Activated CD4-positive, alpha-beta T cell treated with anti-CD3 and anti-CD28 coated beads, Interleukin-2, amount 10 ng/mL, durations not matched to agents 7 days and 5 days (primary cell): ENCODE measurements at regions not wholly inside any gene's neighbourhood (a gene's known extent, or its start where the extent isn't known, plus 50 kb on each side); places are given as distances from the start of the nearest gene placed in this dataset.

Experiments
- CTCF ChIA-PET: fragments of 350-600 bp; sonication (Branson Sonifier 250); formaldehyde crosslinking; loops from one replicate; lab custom pipeline; 2021; ENCODE audit warnings: antibody characterized with exemption; lab: Charles Lee
- POLR2A ChIA-PET: fragments of 350-600 bp; sonication (Branson Sonifier 250); formaldehyde crosslinking; loops from one replicate; lab custom pipeline; 2021; ENCODE audit warnings: antibody characterized with exemption; lab: Charles Lee
- DNase-seq: peaks from one replicate; pipeline ENCODE4 v3.0.0-alpha.2; 2020
- H3K27ac Mint-ChIP-seq: one replicate; pipeline ENCODE4 v1.8.0; 2021; ENCODE audit warnings: mild to moderate bottlenecking, moderate library complexity, mixed read lengths
- H3K27me3 Mint-ChIP-seq: one replicate; pipeline ENCODE4 v1.8.0; 2021; ENCODE audit warnings: mixed read lengths
- H3K36me3 Mint-ChIP-seq: one replicate; pipeline ENCODE4 v1.8.0; 2021; ENCODE audit warnings: low read depth, mixed read lengths
- H3K4me1 Mint-ChIP-seq: one replicate; pipeline ENCODE4 v1.8.0; 2021; ENCODE audit warnings: mixed read lengths
- H3K4me3 Mint-ChIP-seq: one replicate; pipeline ENCODE4 v1.8.0; 2021; ENCODE audit warnings: mild to moderate bottlenecking, moderate library complexity, mixed read lengths
- H3K9me3 Mint-ChIP-seq: one replicate; pipeline ENCODE4 v1.8.0; 2021; ENCODE audit warnings: mixed read lengths

GRCh38 chr15:62599791-62600777 is 435.0 kb upstream of the C2CD4B start:
- no peaks in the 10 kb centered on the region for H3K36me3 Mint-ChIP-seq
- peaks cover 13% of the 10 kb centered on the region for H3K27me3 Mint-ChIP-seq

GRCh38 chr15:62601777-62602545 is 436.9 kb upstream of the C2CD4B start:
- no peak overlapping the region for H3K27ac Mint-ChIP-seq
- DNase-seq = no peak
- H3K9me3 Mint-ChIP-seq = no peaks in the 10 kb centered on the region
- H3K4me3 Mint-ChIP-seq = no peak overlapping the region
- no peaks in the 10 kb centered on the region for H3K4me1 Mint-ChIP-seq
- POLR2A ChIA-PET = no interaction called here
- peaks cover 13% of the 10 kb centered on the region for H3K27me3 Mint-ChIP-seq
- CTCF ChIA-PET = no interaction called here
- no peaks in the 10 kb centered on the region for H3K36me3 Mint-ChIP-seq

More at GRCh38 chr15:62599791-62600777, 435.0 kb upstream of the C2CD4B start:
- CTCF ChIA-PET = no interaction called here
- no peak for DNase-seq
- no peaks in the 10 kb centered on the region for H3K4me1 Mint-ChIP-seq
- no peaks in the 10 kb centered on the region for H3K9me3 Mint-ChIP-seq
- H3K4me3 Mint-ChIP-seq = no peak overlapping the region
- no peak overlapping the region for H3K27ac Mint-ChIP-seq
- POLR2A ChIA-PET = no interaction called here

- no peaks in the 10 kb centered on the region for H3K9me3 Mint-ChIP-seq
- DNase-seq = no peak
- H3K27me3 Mint-ChIP-seq = peaks cover 13% of the 10 kb centered on the region
- CTCF ChIA-PET = interaction anchor here (1.3 kb wide), 1 partner anchor 9 kb away, joined by 3 read pairs; no protein-coding TSS in a partner anchor
- no peaks in the 10 kb centered on the region for H3K4me1 Mint-ChIP-seq
- no peak overlapping the region for H3K27ac Mint-ChIP-seq
- H3K36me3 Mint-ChIP-seq = no peaks in the 10 kb centered on the region
- POLR2A ChIA-PET = no interaction called here
- no peak overlapping the region for H3K4me3 Mint-ChIP-seq
Measured at GRCh38 chr15:62603742-62604141, 438.7 kb upstream of the C2CD4B start.

GRCh38 chr15:62605282-62605681 is 437.3 kb upstream of the TPM1 start:
- CTCF ChIA-PET = no interaction called here
- DNase-seq = no peak
- POLR2A ChIA-PET = no interaction called here
- Mint-ChIP-seq H3K4me1 (no peaks in the 10 kb centered on the region), H3K36me3 (no peaks in the 10 kb centered on the region), H3K27me3 (peaks cover 5% of the 10 kb centered on the region), H3K9me3 (no peaks in the 10 kb centered on the region), H3K27ac (no peak overlapping the region), H3K4me3 (no peak overlapping the region)

GRCh38 chr15:62606376-62607113 is 436.0 kb upstream of the TPM1 start:
- POLR2A ChIA-PET = no interaction called here
- Mint-ChIP-seq H3K4me3 (no peak overlapping the region), H3K36me3 (no peaks in the 10 kb centered on the region), H3K27ac (no peak overlapping the region), H3K27me3 (peaks cover 5% of the 10 kb centered on the region), H3K9me3 (no peaks in the 10 kb centered on the region), H3K4me1 (no peaks in the 10 kb centered on the region)
- CTCF ChIA-PET = no interaction called here
- DNase-seq = no peak

GRCh38 chr15:62607114-62607462 is 435.5 kb upstream of the TPM1 start:
- Mint-ChIP-seq H3K27me3 (peaks cover under 1% of the 10 kb centered on the region), H3K4me1 (no peaks in the 10 kb centered on the region), H3K9me3 (no peaks in the 10 kb centered on the region), H3K27ac (no peak overlapping the region), H3K36me3 (no peaks in the 10 kb centered on the region), H3K4me3 (no peak overlapping the region)
- CTCF ChIA-PET = no interaction called here
- no peak for DNase-seq
- POLR2A ChIA-PET = no interaction called here

GRCh38 chr15:62607643-62608042 is 434.9 kb upstream of the TPM1 start:
- no peaks in the 10 kb centered on the region for H3K36me3 Mint-ChIP-seq
- H3K4me1 Mint-ChIP-seq = no peaks in the 10 kb centered on the region
- H3K4me3 Mint-ChIP-seq = no peak overlapping the region
- H3K27me3 Mint-ChIP-seq = no peaks in the 10 kb centered on the region
- DNase-seq = no peak
- no peaks in the 10 kb centered on the region for H3K9me3 Mint-ChIP-seq
- CTCF ChIA-PET = no interaction called here
- POLR2A ChIA-PET = no interaction called here
- no peak overlapping the region for H3K27ac Mint-ChIP-seq

GRCh38 chr15:62608369-62608768 is 434.2 kb upstream of the TPM1 start:
- no peak overlapping the region for H3K4me3 Mint-ChIP-seq
- H3K4me1 Mint-ChIP-seq = no peaks in the 10 kb centered on the region
- no peaks in the 10 kb centered on the region for H3K27me3 Mint-ChIP-seq
- no peak for DNase-seq
- no peaks in the 10 kb centered on the region for H3K9me3 Mint-ChIP-seq
- no peak overlapping the region for H3K27ac Mint-ChIP-seq
- ChIA-PET CTCF (no interaction called here), POLR2A (no interaction called here)
- no peaks in the 10 kb centered on the region for H3K36me3 Mint-ChIP-seq

GRCh38 chr15:62610265-62610869 is 432.2 kb upstream of the TPM1 start:
- no peaks in the 10 kb centered on the region for H3K36me3 Mint-ChIP-seq
- ChIA-PET POLR2A (no interaction called here), CTCF (interaction anchor here (1.1 kb wide), 1 partner anchor 9 kb away, joined by 3 read pairs; no protein-coding TSS in a partner anchor)
- peaks cover 3% of the 10 kb centered on the region for H3K27me3 Mint-ChIP-seq
- DNase-seq = no peak
- no peaks in the 10 kb centered on the region for H3K9me3 Mint-ChIP-seq
- no peak overlapping the region for H3K4me3 Mint-ChIP-seq
- H3K27ac Mint-ChIP-seq = no peak overlapping the region
- H3K4me1 Mint-ChIP-seq = no peaks in the 10 kb centered on the region

GRCh38 chr15:62611002-62611401 is 431.5 kb upstream of the TPM1 start:
- Mint-ChIP-seq H3K4me1 (no peaks in the 10 kb centered on the region), H3K36me3 (no peaks in the 10 kb centered on the region), H3K4me3 (no peak overlapping the region), H3K27ac (no peak overlapping the region), H3K27me3 (peaks cover 3% of the 10 kb centered on the region), H3K9me3 (no peaks in the 10 kb centered on the region)
- CTCF ChIA-PET = no interaction called here
- no peak for DNase-seq
- POLR2A ChIA-PET = no interaction called here

- ChIA-PET POLR2A (no interaction called here), CTCF (interaction anchor here (0.6 kb wide), 1 partner anchor 309 kb away, joined by 4 read pairs; no protein-coding TSS in a partner anchor)
- DNase-seq = no peak
- Mint-ChIP-seq H3K27me3 (peaks cover 3% of the 10 kb centered on the region), H3K9me3 (no peaks in the 10 kb centered on the region), H3K36me3 (no peaks in the 10 kb centered on the region), H3K4me1 (no peaks in the 10 kb centered on the region), H3K4me3 (no peak overlapping the region), H3K27ac (no peak overlapping the region)
Measured at GRCh38 chr15:62612183-62612733, 430.3 kb upstream of the TPM1 start.

- ChIA-PET POLR2A (no interaction called here), CTCF (interaction anchor here (0.6 to 1.3 kb wide), 3 partner anchors 9 to 310 kb away, joined by 3 to 4 read pairs (median 4); no protein-coding TSS in a partner anchor)
- Mint-ChIP-seq H3K27ac (no peak overlapping the region), H3K27me3 (peaks cover 3% of the 10 kb centered on the region), H3K4me1 (no peaks in the 10 kb centered on the region), H3K9me3 (no peaks in the 10 kb centered on the region), H3K4me3 (no peak overlapping the region), H3K36me3 (no peaks in the 10 kb centered on the region)
- no peak for DNase-seq
Measured at GRCh38 chr15:62612771-62613170, 429.8 kb upstream of the TPM1 start.
